Stimulated activated effector memory CD8-positive, alpha-beta T cell treated with anti-CD3 and anti-CD28 coated beads, Interleukin-12 subunit alpha, Interleukin-12 subunit beta, amount 100 ng/mL, for 72 hours (primary cell): ENCODE measurements at regions not wholly inside any gene's neighbourhood (a gene's known extent, or its start where the extent isn't known, plus 50 kb on each side); places are given as distances from the start of the nearest gene placed in this dataset.
A peak's percentile ranks its signal among the peaks of the same experiment; 100 is the strongest.
"Not testable (repeated sequence)": the region's sequence is repeated elsewhere in the genome, so short reads cannot be mapped to it uniquely, and the experiment has no call there.

Experiments
- ATAC-seq: fragments of 150-1000 bp; cut with Tn5 transposase; 2 replicates; pipeline ENCODE4 v1.10.0; 2021
- DNase-seq, 2 donors: peaks; one replicate each; pipeline ENCODE4 v3.0.0; 2021 to 2022; ENCODE audit warnings: low spot score in 2 of 2
- H3K27ac Mint-ChIP-seq: one replicate; pipeline ENCODE4 v1.8.0; 2022; ENCODE audit warnings: mild to moderate bottlenecking, mixed read lengths
- H3K36me3 Mint-ChIP-seq: one replicate; pipeline ENCODE4 v1.8.0; 2022; ENCODE audit warnings: mild to moderate bottlenecking, mixed read lengths
- H3K4me1 Mint-ChIP-seq: one replicate; pipeline ENCODE4 v1.8.0; 2022; ENCODE audit warnings: mixed read lengths
- H3K4me3 Mint-ChIP-seq: one replicate; pipeline ENCODE4 v1.8.0; 2022; ENCODE audit warnings: mild to moderate bottlenecking, mixed read lengths
- H3K9me3 Mint-ChIP-seq: one replicate; pipeline ENCODE4 v1.8.0; 2022; ENCODE audit warnings: mixed read lengths

DNA sequence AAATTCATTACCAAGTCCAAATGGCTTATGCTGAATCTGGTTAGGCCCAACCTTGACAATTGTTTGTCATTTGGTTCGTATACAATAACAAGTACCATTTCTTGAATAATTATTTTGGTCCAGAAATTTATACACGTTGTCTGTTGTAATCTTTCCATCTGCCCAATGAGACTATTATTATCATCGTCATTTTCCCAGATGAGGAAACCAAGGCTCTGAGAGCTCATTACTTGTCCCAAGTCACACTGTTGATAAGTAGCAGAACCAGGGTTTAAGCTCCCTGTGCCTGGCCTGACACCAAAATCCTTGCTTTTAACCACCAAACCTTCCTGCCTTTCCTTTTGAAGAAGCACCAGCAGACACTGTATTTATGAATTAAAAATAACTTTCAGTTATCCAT is 81.3 kb downstream of the RGS2 start:
- no peak overlapping the region for H3K4me3 Mint-ChIP-seq
- no peaks in the 10 kb centered on the region for H3K36me3 Mint-ChIP-seq
- no peaks in the 10 kb centered on the region for H3K9me3 Mint-ChIP-seq
- no peak for ATAC-seq
- no peak for DNase-seq
- no peak overlapping the region for H3K27ac Mint-ChIP-seq
- no peaks in the 10 kb centered on the region for H3K4me1 Mint-ChIP-seq

DNA sequence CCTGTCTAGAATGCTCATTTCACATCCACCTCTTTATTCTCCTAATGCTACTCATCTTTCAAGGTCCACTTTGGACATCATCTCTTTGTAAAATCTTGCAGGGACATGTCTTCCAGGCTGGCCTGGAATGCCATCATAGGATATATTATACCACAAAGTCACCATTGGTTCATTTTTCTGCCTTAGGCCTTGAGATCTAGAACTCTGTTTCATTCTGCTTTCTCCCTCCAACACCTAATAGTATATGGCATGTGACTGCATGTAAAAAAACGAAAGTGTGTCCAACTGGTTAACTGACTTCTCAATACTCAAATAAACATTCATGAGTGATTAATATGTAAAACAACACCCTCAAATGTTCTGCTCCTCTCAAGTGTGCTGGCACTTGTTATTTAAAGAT is 84.1 kb downstream of the RGS2 start:
- Mint-ChIP-seq H3K4me3 (no peak overlapping the region), H3K4me1 (no peaks in the 10 kb centered on the region), H3K9me3 (no peaks in the 10 kb centered on the region), H3K36me3 (no peaks in the 10 kb centered on the region), H3K27ac (no peak overlapping the region)
- DNase-seq: no peak
- no peak for ATAC-seq

DNA sequence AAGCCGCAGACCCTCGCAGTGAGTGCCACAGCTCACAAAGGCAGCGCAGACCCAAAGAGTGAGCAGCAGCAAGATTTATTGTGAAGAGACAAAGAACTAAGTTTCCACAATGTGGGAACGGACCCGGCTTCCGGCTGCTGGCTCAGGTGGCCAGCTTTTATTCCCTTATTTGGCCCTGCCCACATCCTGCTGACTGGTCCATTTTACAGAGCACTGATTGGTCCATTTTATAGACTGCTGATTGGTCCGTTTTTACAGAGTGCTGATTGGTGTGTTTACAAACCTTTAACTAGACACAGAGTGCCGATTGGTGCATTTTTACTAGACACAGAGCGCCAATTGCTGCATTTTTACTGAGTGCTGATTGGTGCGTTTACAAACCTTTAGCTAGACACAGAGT is 86.6 kb downstream of the RGS2 start:
- H3K4me3 Mint-ChIP-seq, H3K9me3 Mint-ChIP-seq, H3K4me1 Mint-ChIP-seq, H3K36me3 Mint-ChIP-seq, H3K27ac Mint-ChIP-seq, ATAC-seq, DNase-seq: not testable (repeated sequence)

DNA sequence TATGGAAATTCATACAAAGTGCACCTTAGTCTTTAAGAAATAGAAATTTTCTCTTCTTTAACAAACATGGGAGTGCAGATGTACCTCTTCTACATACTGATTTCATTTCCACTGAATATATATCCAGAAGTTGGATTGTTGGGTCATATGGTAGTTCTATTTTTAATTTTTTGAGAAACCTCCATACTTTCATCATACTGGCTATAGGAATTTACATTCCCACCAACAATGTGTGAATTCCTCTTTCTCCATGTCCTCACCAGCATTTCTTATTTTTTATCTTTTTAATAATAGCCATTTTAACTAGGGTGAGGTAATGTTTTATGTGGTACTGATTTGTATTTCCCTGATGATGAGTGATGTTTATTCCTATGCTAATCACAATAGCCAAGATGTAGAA is 87.5 kb downstream of the RGS2 start:
- no peaks in the 10 kb centered on the region for H3K4me1 Mint-ChIP-seq
- H3K4me3 Mint-ChIP-seq: no peak overlapping the region
- no peak for DNase-seq
- H3K9me3 Mint-ChIP-seq: no peaks in the 10 kb centered on the region
- ATAC-seq: no peak
- no peaks in the 10 kb centered on the region for H3K36me3 Mint-ChIP-seq
- no peak overlapping the region for H3K27ac Mint-ChIP-seq

DNA sequence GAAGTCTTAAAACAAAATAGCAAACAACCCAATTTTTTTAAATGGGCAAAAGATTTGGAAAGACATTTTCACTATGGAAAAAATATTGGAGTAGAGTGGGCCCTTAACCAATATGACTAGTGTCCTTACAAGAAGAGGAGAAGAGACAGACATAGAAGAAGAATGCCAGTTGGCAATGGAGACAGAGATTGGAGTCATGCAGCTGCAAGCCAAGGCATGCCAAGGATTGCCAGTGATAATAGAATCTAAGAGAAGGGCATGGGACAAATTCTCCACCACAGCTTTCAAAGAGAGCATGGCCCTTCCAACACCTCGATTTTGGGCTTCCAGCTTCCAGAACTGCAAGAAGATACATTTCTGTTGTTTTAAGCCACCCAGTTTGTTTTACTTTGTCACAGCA is 92.7 kb downstream of the RGS2 start:
- no peak overlapping the region for H3K27ac Mint-ChIP-seq

DNA sequence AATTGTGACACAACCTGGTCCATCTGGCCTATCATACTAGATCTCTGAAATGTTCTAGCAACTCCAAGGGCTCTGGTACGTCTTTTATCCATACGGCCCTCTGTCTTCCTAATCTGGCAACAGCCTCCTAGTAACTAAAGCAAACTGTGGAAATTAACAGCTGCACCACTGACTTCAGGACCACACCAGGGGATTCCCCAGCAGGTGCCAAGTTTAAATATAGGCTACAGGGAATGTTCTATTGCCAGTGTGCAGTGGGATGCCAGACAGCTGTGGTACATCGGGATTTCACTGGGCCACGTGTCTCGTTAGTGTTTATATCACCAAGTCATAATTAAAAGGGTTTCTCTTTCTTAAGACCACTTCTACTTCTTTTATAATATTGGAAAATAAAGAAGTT is 94.3 kb downstream of the RGS2 start:
- H3K9me3 Mint-ChIP-seq: no peaks in the 10 kb centered on the region
- H3K4me3 Mint-ChIP-seq: no peak overlapping the region
- no peaks in the 10 kb centered on the region for H3K36me3 Mint-ChIP-seq
- DNase-seq (no peak), ATAC-seq (no peak)
- no peak overlapping the region for H3K27ac Mint-ChIP-seq
- H3K4me1 Mint-ChIP-seq: no peaks in the 10 kb centered on the region

More for the DNA sequence above, 92.7 kb downstream of the RGS2 start:
- Mint-ChIP-seq H3K36me3 (no peaks in the 10 kb centered on the region), H3K4me1 (no peaks in the 10 kb centered on the region), H3K4me3 (no peak overlapping the region), H3K9me3 (no peaks in the 10 kb centered on the region)
- DNase-seq: no peak
- ATAC-seq: no peak

DNA sequence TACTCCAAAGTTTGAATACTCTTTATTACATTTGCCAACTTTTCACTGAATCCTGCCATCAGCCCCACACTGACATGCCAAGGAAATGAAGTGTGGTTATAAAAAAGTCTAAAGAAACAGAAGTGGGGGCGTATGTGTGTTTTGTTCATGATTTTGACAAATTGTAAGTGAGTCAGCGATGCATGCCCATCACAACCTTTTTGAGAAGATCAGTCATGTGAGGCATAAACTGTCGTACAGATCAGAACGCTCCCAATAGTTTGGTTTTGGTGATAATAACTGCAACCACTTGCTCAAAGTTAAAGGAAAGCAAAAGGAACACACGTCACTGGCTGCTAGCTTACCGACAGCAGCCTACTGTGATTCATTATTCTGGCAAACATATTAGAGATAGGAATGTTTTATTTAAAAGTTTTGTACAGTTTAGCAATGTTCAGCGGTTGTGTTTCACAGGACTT is 95.6 kb downstream of the RGS2 start:
- Mint-ChIP-seq H3K4me1 (no peaks in the 10 kb centered on the region), H3K9me3 (no peaks in the 10 kb centered on the region), H3K4me3 (no peak overlapping the region), H3K36me3 (no peaks in the 10 kb centered on the region), H3K27ac (no peak overlapping the region)
- DNase-seq: no peak
- peak; percentile 80 for ATAC-seq

DNA sequence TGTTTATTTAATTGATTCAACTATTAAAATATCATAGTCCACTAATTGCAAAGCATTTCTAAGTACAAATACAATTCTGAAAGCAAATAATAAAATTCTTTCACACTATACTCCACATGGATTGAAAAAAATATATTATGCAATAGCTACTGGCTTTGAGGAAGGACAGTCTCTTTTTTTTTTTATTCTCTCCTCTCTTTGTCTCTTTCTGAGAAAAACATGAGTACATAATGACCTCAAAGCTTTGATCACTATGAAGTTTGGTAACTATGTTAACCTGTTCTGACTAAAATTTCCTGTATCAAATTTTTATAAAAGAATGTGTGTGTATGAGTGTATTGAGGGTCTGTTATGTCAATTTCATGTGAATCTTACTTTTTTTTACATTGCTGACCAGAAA is 96.2 kb downstream of the RGS2 start:
- no peak overlapping the region for H3K4me3 Mint-ChIP-seq
- H3K27ac Mint-ChIP-seq: no peak overlapping the region
- DNase-seq (no peak), ATAC-seq (no peak)
- no peaks in the 10 kb centered on the region for H3K36me3 Mint-ChIP-seq
- no peaks in the 10 kb centered on the region for H3K4me1 Mint-ChIP-seq
- H3K9me3 Mint-ChIP-seq: no peaks in the 10 kb centered on the region

DNA sequence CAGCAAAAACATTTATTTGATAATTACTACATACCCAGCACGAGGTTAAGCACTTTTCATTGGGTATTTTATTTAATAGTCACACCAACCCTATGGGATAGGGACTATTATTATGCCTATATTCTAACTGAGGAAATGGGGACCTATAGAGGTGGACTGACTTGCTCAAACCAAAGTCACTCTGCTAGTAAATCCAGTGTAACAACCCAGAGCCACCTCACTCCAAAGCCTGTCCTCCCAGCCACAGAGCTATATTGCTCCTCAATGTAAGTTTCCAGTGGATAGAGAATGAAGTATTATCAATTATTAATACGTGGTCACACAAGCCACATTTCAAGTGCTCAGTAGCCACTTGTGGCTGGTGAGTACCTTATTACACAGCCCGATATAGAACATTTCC is 97.5 kb downstream of the RGS2 start:
- H3K9me3 Mint-ChIP-seq: no peaks in the 10 kb centered on the region
- no peak overlapping the region for H3K4me3 Mint-ChIP-seq
- ATAC-seq (no peak), DNase-seq (no peak)
- H3K4me1 Mint-ChIP-seq: no peaks in the 10 kb centered on the region
- H3K36me3 Mint-ChIP-seq: no peaks in the 10 kb centered on the region
- no peak overlapping the region for H3K27ac Mint-ChIP-seq

DNA sequence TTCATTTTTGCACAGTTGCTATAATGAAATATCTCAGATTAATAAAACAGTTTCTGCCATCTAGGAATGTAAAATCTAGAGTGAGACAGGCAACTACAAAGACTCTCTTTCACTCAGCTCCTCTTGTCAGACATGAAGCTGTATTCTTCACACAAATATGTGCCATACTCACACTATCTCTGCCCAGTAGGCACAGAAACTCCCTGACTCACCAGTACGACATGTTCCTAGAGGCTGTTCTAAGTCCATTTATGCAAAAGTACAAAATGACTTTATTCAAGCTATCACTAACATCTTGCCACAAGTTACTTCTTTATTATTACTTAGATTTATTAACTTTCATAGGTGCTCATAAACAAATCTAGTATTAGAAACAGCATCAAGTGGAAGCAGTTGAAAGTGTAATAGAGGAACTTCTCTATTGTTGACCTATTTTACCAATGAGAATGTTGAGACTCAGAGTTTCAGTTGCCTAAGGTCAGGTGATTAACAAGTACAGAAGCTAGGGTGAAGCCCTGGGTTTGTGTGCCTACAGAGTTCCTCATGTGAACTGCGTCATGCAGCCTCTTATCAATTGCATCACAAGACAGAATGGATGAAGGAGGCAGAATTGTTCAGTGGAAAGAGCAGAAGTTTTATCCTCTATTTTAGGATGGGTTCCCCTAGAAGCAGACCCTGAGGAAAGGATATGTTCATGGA is 98.9 kb downstream of the RGS2 start:
- Mint-ChIP-seq H3K4me1 (no peaks in the 10 kb centered on the region), H3K4me3 (no peak overlapping the region), H3K36me3 (no peaks in the 10 kb centered on the region), H3K9me3 (no peaks in the 10 kb centered on the region), H3K27ac (no peak overlapping the region)
- DNase-seq: no peak
- peak; percentile 74 for ATAC-seq

DNA sequence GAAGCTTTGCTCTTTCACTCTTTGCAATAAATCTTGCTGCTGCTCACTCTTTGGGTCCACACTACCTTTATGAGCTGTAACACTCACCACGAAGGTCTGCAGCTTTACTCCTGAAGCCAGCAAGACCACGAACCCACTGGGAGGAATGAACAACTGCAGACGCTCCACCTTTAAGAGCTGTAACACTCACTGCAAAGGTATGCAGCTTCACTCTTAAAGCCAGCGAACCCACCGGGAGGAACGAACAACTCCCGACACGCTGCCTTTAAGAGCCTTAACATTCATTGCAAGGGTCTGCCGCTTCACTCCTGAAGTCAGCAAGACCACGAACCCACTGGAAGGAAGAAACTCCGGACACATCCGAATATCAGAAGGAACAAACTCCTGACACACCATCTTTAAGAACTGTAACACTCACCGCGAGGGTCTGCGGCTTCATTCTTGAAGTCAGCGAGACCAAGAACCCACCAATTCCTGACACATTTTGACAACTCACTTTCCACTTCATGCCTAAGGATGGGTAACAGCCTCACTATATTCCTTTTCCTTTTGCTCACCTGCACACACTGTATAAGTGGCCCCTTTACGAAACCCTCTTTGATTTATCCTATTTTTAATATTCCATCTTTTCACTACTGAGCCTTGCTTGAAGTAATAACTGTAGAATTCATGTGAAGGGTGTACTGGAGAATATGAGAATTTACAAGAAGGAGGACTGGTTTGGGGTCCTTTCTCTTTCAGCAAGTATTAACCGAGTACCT is 103.2 kb downstream of the RGS2 start:
- H3K4me3 Mint-ChIP-seq, H3K4me1 Mint-ChIP-seq, H3K9me3 Mint-ChIP-seq, H3K36me3 Mint-ChIP-seq, H3K27ac Mint-ChIP-seq, ATAC-seq, DNase-seq: not testable (repeated sequence)

DNA sequence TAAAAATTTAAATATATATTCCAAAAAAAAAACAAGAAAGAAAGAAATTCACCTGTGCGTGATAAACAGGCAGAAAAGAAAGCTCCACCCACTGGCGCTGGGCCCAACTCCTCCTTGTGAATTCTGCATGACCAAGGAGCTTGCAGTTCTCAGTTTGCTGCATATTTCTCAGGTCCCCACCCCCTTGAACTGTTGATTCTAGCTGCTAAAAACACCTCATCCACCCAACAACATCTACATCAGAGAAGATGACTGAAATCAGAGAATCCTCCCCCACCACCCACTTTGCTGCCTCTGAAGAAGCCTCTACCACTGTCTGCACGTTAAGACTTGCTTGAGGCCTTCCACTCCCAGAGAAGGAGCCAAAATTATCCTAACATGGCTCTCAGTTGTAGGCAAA is 104.8 kb downstream of the RGS2 start:
- no peaks in the 10 kb centered on the region for H3K36me3 Mint-ChIP-seq
- no peaks in the 10 kb centered on the region for H3K9me3 Mint-ChIP-seq
- DNase-seq (no peak), ATAC-seq (peak; percentile 55)
- no peak overlapping the region for H3K4me3 Mint-ChIP-seq
- H3K4me1 Mint-ChIP-seq: no peaks in the 10 kb centered on the region
- H3K27ac Mint-ChIP-seq: no peak overlapping the region

DNA sequence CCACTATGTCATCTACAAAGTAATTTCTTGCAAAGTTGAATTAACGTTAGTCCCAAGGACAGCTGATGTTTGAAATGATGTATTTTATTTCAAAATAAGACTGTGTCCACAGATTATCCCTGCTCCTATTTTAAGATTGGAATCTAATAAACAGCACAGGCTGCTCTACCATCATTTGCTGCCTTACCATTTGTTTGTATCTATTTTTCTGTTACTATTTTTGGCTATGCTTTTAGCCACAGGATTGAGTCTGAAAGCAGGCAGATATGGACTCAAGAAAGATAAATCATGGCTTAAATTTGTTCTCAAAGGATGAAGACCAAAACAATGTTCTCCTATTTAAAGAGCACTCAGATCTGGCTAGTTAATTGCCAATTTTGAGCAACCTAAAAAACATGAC is 105.3 kb downstream of the RGS2 start:
- Mint-ChIP-seq H3K4me3 (no peak overlapping the region), H3K4me1 (no peaks in the 10 kb centered on the region), H3K27ac (no peak overlapping the region), H3K9me3 (no peaks in the 10 kb centered on the region), H3K36me3 (no peaks in the 10 kb centered on the region)
- DNase-seq (no peak), ATAC-seq (no peak)

DNA sequence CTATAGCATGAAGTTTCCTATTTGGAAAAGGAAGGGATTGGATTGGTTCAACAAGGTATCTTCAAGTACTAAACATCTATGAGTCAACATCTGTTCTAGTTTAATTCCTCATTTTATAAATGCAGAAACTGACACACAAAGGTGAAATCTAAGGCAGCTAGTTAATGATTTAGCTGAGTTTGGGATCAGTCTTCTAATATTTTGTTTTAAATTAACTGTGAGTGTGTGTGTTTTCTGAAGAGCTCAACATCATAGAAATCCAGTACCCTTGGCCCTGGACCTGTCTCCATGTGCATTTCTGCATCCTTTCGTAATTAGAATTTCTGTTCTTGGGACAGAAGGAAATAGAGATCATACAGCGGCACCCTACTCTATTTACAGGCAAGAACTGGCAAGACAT is 105.9 kb downstream of the RGS2 start:
- Mint-ChIP-seq H3K4me1 (no peaks in the 10 kb centered on the region), H3K36me3 (no peaks in the 10 kb centered on the region), H3K9me3 (no peaks in the 10 kb centered on the region), H3K4me3 (no peak overlapping the region), H3K27ac (no peak overlapping the region)
- DNase-seq: no peak
- no peak for ATAC-seq

DNA sequence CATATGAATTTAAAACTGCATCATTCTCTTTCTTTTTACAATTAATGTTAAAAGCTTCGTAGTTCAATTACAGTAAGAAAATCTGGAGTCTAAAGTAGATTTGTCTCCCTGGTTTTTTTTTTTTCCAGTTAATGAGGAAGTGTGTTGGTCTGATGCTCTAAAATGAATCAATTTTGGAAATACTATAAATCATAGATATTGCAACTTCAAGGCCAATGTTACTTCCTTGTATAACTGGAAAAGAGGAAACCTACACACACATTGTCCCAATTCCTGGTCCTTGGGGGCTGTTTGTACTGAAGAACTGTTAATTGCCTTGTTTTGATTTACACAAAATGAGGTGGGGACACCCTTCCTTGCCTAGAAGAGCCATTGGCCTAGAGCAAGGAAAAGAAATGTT is 107.2 kb downstream of the RGS2 start:
- no peak for DNase-seq
- Mint-ChIP-seq H3K9me3 (no peaks in the 10 kb centered on the region), H3K4me3 (no peak overlapping the region), H3K36me3 (no peaks in the 10 kb centered on the region), H3K27ac (no peak overlapping the region), H3K4me1 (no peaks in the 10 kb centered on the region)
- ATAC-seq: no peak

DNA sequence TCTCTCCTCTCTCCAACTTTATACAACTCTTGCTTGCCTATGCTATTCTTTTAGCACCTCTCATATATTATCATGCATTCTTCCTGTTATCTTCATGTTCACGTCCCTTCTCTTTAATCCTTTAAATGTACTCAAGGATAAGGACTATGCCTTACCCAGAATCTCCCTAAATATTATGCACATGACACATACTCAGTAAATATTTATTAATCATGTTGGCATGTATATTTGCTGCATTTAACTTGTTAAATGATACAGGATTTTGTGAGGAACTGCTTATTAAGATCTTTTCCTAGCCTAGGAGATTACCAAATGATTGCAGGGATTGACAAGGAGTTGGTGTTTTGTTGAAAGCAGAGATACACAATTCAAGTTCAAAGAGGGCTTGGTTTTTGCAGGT is 109.4 kb downstream of the RGS2 start:
- no peaks in the 10 kb centered on the region for H3K4me1 Mint-ChIP-seq
- ATAC-seq (no peak), DNase-seq (no peak)
- H3K4me3 Mint-ChIP-seq: no peak overlapping the region
- no peaks in the 10 kb centered on the region for H3K9me3 Mint-ChIP-seq
- H3K36me3 Mint-ChIP-seq: no peaks in the 10 kb centered on the region
- H3K27ac Mint-ChIP-seq: no peak overlapping the region
